ENCODE measurements at regions not wholly inside any gene's neighbourhood (a gene's known extent, or its start where the extent isn't known, plus 50 kb on each side); places are given as distances from the start of the nearest gene placed in this dataset.

- Histone ChIP-seq H3K27me3 (ENCODE audit: control insufficient read depth in 3 of 3, insufficient read depth in 3 of 3, low read length in 2 of 3) (no peaks in the 10 kb centered on the region), H3K4me1 (ENCODE audit: control insufficient read depth in 5 of 5, insufficient read depth in 5 of 5, low read length in 5 of 5) (no peaks in the 10 kb centered on the region), H3K4me3 (no peak overlapping the region), H3K27ac (ENCODE audit: low read depth in 1 of 2, low read length in 1 of 2) (no peak overlapping the region), H3K9ac (ENCODE audit: insufficient read depth in 1 of 2, low read length in 2 of 2) (no peak overlapping the region), H3K36me3 (ENCODE audit: control insufficient read depth in 4 of 4, insufficient read depth in 4 of 4, low read length in 4 of 4) (no peaks in the 10 kb centered on the region), H3K9me3 (ENCODE audit: control insufficient read depth in 4 of 4, insufficient read depth in 3 of 4, low read length in 3 of 4) (peaks cover 0 to 4% (median 0%) of the 10 kb centered on the region in 4 donors)
- ATAC-seq (ENCODE audit: insufficient read depth, low FRiP score) = no peak
- TF ChIP-seq CTCF (IDR thresholded peaks at IDR 0.05; ENCODE audit: control extremely low read depth, extremely low read depth) = no peak
- no peak for DNase-seq
These were observed 82.2 kb upstream of the BRINP1 start for GRCh38 chr9:119451426-119451825.

DNA sequence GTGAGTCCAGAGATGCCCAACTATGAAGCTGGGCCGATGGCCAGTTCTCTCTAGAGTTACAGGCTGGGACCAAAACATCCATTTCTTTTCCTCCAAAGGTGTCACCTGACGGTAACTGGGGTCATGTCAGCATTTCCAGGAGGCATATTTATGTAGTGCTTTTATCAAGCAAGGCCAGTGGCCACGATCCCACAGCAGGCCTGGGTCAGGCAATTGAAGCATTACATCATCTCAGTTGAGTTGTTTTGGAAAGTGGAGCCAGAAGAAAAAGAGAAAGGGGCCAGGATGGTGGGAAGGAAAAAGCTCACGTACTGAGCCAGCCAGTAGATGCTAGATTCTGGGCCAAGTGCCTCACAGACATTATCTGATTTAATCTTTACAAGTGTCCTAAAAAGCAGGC, 73.9 kb upstream of the BRINP1 start:
- ATAC-seq (ENCODE audit: insufficient read depth, low FRiP score) = no peak
- Histone ChIP-seq H3K27me3 (ENCODE audit: control insufficient read depth in 3 of 3, insufficient read depth in 3 of 3, low read length in 2 of 3) (no peaks in the 10 kb centered on the region), H3K36me3 (ENCODE audit: control insufficient read depth in 4 of 4, insufficient read depth in 4 of 4, low read length in 4 of 4) (no peaks in the 10 kb centered on the region), H3K4me1 (ENCODE audit: control insufficient read depth in 5 of 5, insufficient read depth in 5 of 5, low read length in 5 of 5) (no peaks in the 10 kb centered on the region), H3K27ac (ENCODE audit: low read depth in 1 of 2, low read length in 1 of 2) (no peak overlapping the region), H3K4me3 (no peak overlapping the region), H3K9ac (ENCODE audit: insufficient read depth in 1 of 2, low read length in 2 of 2) (no peak overlapping the region), H3K9me3 (ENCODE audit: control insufficient read depth in 4 of 4, insufficient read depth in 3 of 4, low read length in 3 of 4) (peaks cover 0 to 2% (median 0%) of the 10 kb centered on the region in 4 donors)
- no peak for TF ChIP-seq CTCF (IDR thresholded peaks at IDR 0.05; ENCODE audit: control extremely low read depth, extremely low read depth)
- DNase-seq = no peak
- 52 to 65% methylated on average over 4 of the region's 4 CpGs for WGBS, 2 donors

- DNase-seq (no peak), ATAC-seq (ENCODE audit: insufficient read depth, low FRiP score) (no peak)
- Histone ChIP-seq H3K4me3 (no peak overlapping the region), H3K9ac (ENCODE audit: insufficient read depth in 1 of 2, low read length in 2 of 2) (no peak overlapping the region), H3K27me3 (ENCODE audit: control insufficient read depth in 3 of 3, insufficient read depth in 3 of 3, low read length in 2 of 3) (no peaks in the 10 kb centered on the region), H3K9me3 (ENCODE audit: control insufficient read depth in 4 of 4, insufficient read depth in 3 of 4, low read length in 3 of 4) (peaks cover 0 to 2% (median 0%) of the 10 kb centered on the region in 4 donors), H3K36me3 (ENCODE audit: control insufficient read depth in 4 of 4, insufficient read depth in 4 of 4, low read length in 4 of 4) (no peaks in the 10 kb centered on the region), H3K4me1 (ENCODE audit: control insufficient read depth in 5 of 5, insufficient read depth in 5 of 5, low read length in 5 of 5) (no peaks in the 10 kb centered on the region), H3K27ac (ENCODE audit: low read depth in 1 of 2, low read length in 1 of 2) (no peak overlapping the region)
- TF ChIP-seq CTCF (IDR thresholded peaks at IDR 0.05; ENCODE audit: control extremely low read depth, extremely low read depth) = no peak
- 72 to 85% methylated on average over 1 of the region's 1 CpG for WGBS, 2 donors
These were observed 72.6 kb upstream of the BRINP1 start for GRCh38 chr9:119441832-119442231.

- H3K36me3 ChIP-seq (ENCODE audit: control insufficient read depth in 4 of 4, insufficient read depth in 4 of 4, low read length in 4 of 4) = no peaks in the 10 kb centered on the region
- H3K9ac ChIP-seq (ENCODE audit: insufficient read depth in 1 of 2, low read length in 2 of 2) = no peak overlapping the region
- H3K4me3 ChIP-seq = no peak overlapping the region
- no peak for TF ChIP-seq CTCF (IDR thresholded peaks at IDR 0.05; ENCODE audit: control extremely low read depth, extremely low read depth)
- peaks cover 0 to 2% (median 0%) of the 10 kb centered on the region in 4 donors for H3K9me3 ChIP-seq (ENCODE audit: control insufficient read depth in 4 of 4, insufficient read depth in 3 of 4, low read length in 3 of 4)
- H3K4me1 ChIP-seq (ENCODE audit: control insufficient read depth in 5 of 5, insufficient read depth in 5 of 5, low read length in 5 of 5) = no peaks in the 10 kb centered on the region
- H3K27me3 ChIP-seq (ENCODE audit: control insufficient read depth in 3 of 3, insufficient read depth in 3 of 3, low read length in 2 of 3) = no peaks in the 10 kb centered on the region
- no peak overlapping the region for H3K27ac ChIP-seq (ENCODE audit: low read depth in 1 of 2, low read length in 1 of 2)
- no peak for DNase-seq
- 30 to 32% methylated on average over 2 of the region's 2 CpGs for WGBS, 2 donors
- no peak for ATAC-seq (ENCODE audit: insufficient read depth, low FRiP score)
These were observed 72.1 kb upstream of the BRINP1 start for GRCh38 chr9:119441338-119441737.

All from lung (tissue), 11 donors.